GM21447 (cell line): ENCODE measurements at regions not wholly inside any gene's neighbourhood (a gene's known extent, or its start where the extent isn't known, plus 50 kb on each side); places are given as distances from the start of the nearest gene placed in this dataset.
"Not testable (repeated sequence)": the region's sequence is repeated elsewhere in the genome, so short reads cannot be mapped to it uniquely, and the experiment has no call there.

ENCODE experiments used
- ATAC-seq: cut with Tn5 transposase; IDR thresholded peaks from one replicate; pipeline ENCODE4 v1.9.1; 2021; ENCODE audit not compliant: unreplicated experiment

GRCh38 chrX:13428053-13428786 is 108.4 kb upstream of the ATXN3L start:
- no peak for ATAC-seq

DNA sequence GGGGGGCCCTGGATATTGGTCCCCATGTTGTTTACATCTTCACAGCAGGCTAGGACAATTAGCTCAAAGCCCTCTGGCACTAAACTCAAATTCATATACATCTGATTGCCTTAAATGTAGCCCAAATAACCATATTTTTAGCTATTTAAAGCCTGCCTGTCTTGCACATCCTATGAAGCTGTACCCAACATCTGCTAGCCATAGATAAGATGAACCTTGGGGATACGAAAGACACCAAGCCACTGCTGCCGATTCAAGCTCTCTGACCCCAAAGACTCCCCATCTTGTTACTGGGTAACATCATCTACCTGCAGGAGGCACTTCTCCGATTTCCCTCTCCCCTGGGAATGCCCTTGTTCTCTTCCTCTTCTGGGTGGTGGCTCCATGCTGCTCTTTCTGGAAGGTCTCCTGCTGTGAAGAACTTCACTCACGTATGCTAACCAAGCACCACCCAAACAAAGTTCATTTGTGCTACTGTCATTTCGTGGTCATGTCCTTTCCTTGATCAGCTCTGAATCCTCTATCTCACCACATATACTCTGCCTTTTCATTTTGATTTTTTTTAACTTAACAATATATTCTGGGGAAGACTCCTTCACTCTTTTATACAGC is 107.7 kb upstream of the ATXN3L start:
- ATAC-seq, result no peak

- no peak for ATAC-seq
Observed at GRCh38 chrX:13420545-13421183, 100.8 kb upstream of the ATXN3L start.

GRCh38 chrX:13419918-13420317 is 100.1 kb upstream of the ATXN3L start:
- no peak for ATAC-seq

DNA sequence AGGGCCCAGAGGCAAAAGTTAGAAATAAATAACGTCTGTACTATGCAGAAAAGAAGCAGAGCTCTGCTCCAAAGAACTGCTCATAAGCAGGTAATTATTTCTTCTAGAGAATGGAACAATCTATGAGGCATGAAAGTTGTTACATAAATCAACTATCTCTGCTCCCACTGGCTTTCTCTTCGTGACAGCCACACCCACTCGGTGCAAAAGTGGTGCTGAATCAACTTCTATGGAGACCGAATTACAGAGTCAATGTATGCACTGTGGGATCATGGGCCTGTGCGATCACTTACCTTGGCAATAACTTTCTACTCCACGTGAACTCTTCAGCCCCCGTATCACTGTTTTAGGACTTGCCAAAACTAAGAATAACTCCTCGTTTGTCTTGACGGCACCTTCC is 99.4 kb upstream of the ATXN3L start:
- ATAC-seq, result no peak

GRCh38 chrX:13418126-13419097 is 98.6 kb upstream of the ATXN3L start:
- ATAC-seq, result no peak

DNA sequence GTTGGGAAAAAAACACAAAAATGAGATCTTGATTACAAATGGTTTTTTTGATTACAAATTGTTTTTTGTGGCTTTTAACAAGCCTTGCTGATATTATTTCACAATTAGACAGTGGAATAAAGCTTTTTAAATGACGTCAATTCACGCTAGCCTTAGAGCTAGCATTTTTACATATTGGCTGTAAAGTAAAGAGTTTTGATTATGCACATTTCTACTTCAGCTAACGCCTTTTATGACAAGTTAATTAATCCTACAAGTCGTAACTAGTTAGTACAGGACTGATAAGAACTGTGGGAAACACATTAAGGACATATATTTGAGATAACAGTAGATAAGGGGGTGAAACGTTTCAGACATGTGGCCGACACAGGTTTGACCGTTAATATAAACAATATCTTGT is 95.7 kb upstream of the ATXN3L start:
- ATAC-seq, result no peak

GRCh38 chrX:13414006-13414647 is 94.3 kb upstream of the ATXN3L start:
- no peak for ATAC-seq

GRCh38 chrX:13412208-13412600 is 92.4 kb upstream of the ATXN3L start:
- no peak for ATAC-seq

GRCh38 chrX:13411496-13412207 is 91.8 kb upstream of the ATXN3L start:
- no peak for ATAC-seq

DNA sequence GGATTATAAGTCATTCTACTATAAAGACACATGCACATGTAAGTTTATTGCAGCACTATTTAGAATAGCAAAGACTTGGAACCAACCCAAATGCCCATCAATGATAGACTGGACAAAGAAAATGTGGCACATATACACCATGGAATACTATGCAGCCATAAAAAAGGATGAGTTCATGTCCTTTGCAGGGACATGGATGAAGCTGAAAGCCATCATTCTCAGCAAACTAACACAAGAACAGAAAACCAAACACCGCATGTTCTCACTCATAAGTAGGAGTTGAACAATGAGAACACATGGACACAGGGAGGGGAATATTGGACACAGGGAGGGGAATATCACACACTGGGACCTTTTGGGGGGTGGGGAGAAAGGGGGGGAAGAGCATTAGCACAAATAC is 88.7 kb upstream of the ATXN3L start:
- ATAC-seq, result not testable (repeated sequence)

GRCh38 chrX:13404777-13405176 is 84.9 kb upstream of the ATXN3L start:
- ATAC-seq, result not testable (repeated sequence)

DNA sequence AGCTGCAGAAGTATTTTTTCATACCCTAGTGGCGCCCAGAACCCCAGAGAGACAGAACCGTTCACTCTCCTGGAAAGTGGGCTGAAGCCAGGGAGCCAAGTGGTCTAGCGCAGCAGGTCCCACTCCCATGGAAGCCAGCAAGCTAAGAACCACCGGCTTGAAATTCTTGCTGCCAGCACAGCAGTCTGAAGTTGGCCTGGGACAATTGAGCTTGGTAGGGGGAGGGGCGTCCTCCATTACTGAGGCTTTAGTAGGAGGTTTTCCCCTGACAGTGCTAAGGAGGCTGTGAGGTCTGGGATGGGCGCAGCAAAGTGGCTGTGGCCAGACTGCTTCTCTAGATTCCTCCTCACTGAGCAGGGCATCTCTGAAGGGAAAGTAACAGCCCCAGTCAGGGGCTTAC is 84.5 kb upstream of the ATXN3L start:
- no peak for ATAC-seq

DNA sequence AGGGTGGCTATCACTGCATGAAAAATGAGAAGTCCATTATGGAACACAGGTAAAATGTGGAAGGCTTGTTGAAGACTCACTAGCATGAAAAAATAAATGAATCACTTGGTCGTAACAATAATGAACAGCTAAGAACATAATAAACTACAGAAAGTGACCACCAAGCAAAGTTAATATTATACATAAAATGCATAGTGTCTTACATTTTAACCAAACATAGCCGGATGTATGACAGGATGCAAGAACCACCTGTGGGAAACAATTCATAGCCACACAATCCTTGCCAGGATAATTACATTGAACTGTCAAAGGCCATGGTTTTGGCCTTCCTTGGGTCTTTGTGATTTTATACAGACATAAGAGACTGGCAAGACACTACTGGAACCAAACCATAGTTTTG is 81.9 kb upstream of the ATXN3L start:
- ATAC-seq, result no peak

- no peak for ATAC-seq
Observed at GRCh38 chrX:13398839-13399238, 79.0 kb upstream of the ATXN3L start.

- no peak for ATAC-seq
Observed at GRCh38 chrX:13397878-13398818, 78.3 kb upstream of the ATXN3L start.

DNA sequence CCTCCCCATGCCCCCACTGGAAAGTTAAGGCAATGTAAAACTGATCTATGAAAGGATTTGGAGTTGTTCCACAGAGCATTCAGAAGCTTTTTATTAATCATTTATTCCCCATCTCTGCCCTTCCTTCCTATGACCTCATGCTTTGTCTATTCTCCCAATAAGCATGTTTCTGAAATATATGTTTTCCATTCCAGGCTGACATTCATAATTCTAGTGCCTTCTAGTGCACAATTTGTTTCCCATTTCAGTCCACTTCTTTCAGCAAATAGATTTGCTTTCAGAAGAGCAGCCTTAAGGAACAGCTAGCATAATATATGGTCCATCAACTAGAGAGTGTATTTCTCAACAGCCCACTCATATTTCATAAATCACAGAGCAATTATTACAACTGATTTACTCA is 77.1 kb upstream of the ATXN3L start:
- no peak for ATAC-seq

DNA sequence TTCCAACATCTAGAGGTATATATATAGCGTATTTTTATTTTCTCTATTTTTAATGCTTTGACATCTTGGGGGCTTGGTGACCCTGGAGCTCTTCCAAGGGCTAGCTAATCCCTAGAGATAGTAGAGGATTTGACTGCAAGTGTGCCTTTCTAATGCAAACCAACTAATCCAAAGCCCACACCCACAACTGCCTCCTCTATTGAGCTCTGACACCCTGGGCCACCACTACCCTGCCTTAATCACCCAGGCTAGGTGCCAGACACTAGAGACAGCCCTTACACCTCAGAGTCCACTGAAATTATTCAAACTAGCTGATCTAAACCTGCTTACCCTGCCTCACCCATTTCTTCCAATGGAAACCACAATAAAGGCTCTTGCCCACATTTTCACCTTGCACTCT is 69.6 kb upstream of the ATXN3L start:
- no peak for ATAC-seq
